ENCODE measurements at regions not wholly inside any gene's neighbourhood (a gene's known extent, or its start where the extent isn't known, plus 50 kb on each side); places are given as distances from the start of the nearest gene placed in this dataset.

- TF ChIP-seq, protein P1, sequence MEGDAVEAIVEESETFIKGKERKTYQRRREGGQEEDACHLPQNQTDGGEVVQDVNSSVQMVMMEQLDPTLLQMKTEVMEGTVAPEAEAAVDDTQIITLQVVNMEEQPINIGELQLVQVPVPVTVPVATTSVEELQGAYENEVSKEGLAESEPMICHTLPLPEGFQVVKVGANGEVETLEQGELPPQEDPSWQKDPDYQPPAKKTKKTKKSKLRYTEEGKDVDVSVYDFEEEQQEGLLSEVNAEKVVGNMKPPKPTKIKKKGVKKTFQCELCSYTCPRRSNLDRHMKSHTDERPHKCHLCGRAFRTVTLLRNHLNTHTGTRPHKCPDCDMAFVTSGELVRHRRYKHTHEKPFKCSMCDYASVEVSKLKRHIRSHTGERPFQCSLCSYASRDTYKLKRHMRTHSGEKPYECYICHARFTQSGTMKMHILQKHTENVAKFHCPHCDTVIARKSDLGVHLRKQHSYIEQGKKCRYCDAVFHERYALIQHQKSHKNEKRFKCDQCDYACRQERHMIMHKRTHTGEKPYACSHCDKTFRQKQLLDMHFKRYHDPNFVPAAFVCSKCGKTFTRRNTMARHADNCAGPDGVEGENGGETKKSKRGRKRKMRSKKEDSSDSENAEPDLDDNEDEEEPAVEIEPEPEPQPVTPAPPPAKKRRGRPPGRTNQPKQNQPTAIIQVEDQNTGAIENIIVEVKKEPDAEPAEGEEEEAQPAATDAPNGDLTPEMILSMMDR (IDR thresholded peaks at IDR 0.05) = no peak
- TF ChIP-seq EZH2 (IDR thresholded peaks at IDR 0.05) = no peak
Observed at GRCh38 chr1:29689372-29690030, 453.2 kb downstream of the PTPRU start.

Data from neural progenitor cell (in vitro differentiated cells).